ENCODE measurements at regions not wholly inside any gene's neighbourhood (a gene's known extent, or its start where the extent isn't known, plus 50 kb on each side); places are given as distances from the start of the nearest gene placed in this dataset.

- TF ChIP-seq CTCF (IDR thresholded peaks at IDR 0.05): no peak
- no peak for TF ChIP-seq POLR2A (IDR thresholded peaks at IDR 0.05)
- Histone ChIP-seq H3K27me3 (no peaks in the 10 kb centered on the region), H3K27ac (no peak overlapping the region), H3K4me1 (no peaks in the 10 kb centered on the region), H3K9me3 (no peaks in the 10 kb centered on the region), H3K4me3 (no peak overlapping the region), H3K36me3 (ENCODE audit: low read depth, missing control alignments) (no peaks in the 10 kb centered on the region)
- DNase-seq: no peak
- 23 to 47% methylated on average over 10 of the region's 10 CpGs for WGBS, 2 donors
- intact Hi-C loops (cut with DNase I; ENCODE audit: low total_unique reads): no loop called here
Measured at GRCh38 chr1:63000508-63000907, 216.6 kb downstream of the ATG4C start.

- Histone ChIP-seq H3K4me1 (no peaks in the 10 kb centered on the region), H3K27me3 (no peaks in the 10 kb centered on the region), H3K27ac (no peak overlapping the region), H3K4me3 (no peak overlapping the region), H3K9me3 (no peaks in the 10 kb centered on the region), H3K36me3 (ENCODE audit: low read depth, missing control alignments) (no peaks in the 10 kb centered on the region)
- WGBS, 2 donors: 64 to 78% methylated on average over 1 of the region's 1 CpG
- peak; percentile 16 for DNase-seq
- intact Hi-C loops (cut with DNase I; ENCODE audit: low total_unique reads): no loop called here
- TF ChIP-seq POLR2A (IDR thresholded peaks at IDR 0.05) (no peak), CTCF (IDR thresholded peaks at IDR 0.05) (no peak)
Measured at GRCh38 chr1:63004868-63005267, 220.9 kb downstream of the ATG4C start.

GRCh38 chr1:63005812-63006211, 221.9 kb downstream of the ATG4C start:
- Histone ChIP-seq H3K27ac (no peak overlapping the region), H3K4me3 (no peak overlapping the region), H3K4me1 (no peaks in the 10 kb centered on the region), H3K27me3 (no peaks in the 10 kb centered on the region), H3K36me3 (ENCODE audit: low read depth, missing control alignments) (no peaks in the 10 kb centered on the region), H3K9me3 (no peaks in the 10 kb centered on the region)
- no peak for DNase-seq
- WGBS, 2 donors: 94 to 95% methylated on average over 3 of the region's 3 CpGs
- no peak for TF ChIP-seq POLR2A (IDR thresholded peaks at IDR 0.05)
- TF ChIP-seq CTCF (IDR thresholded peaks at IDR 0.05): no peak
- intact Hi-C loops (cut with DNase I; ENCODE audit: low total_unique reads): no loop called here

- intact Hi-C loops (cut with DNase I; ENCODE audit: low total_unique reads): no loop called here
- Histone ChIP-seq H3K9me3 (no peaks in the 10 kb centered on the region), H3K36me3 (ENCODE audit: low read depth, missing control alignments) (no peaks in the 10 kb centered on the region), H3K4me3 (no peak overlapping the region), H3K4me1 (no peaks in the 10 kb centered on the region), H3K27me3 (no peaks in the 10 kb centered on the region), H3K27ac (no peak overlapping the region)
- 87 to 89% methylated on average over 3 of the region's 3 CpGs for WGBS, 2 donors
- TF ChIP-seq CTCF (IDR thresholded peaks at IDR 0.05) (no peak), POLR2A (IDR thresholded peaks at IDR 0.05) (no peak)
- no peak for DNase-seq
Measured at GRCh38 chr1:63009421-63009820, 225.5 kb downstream of the ATG4C start.

- no peak for DNase-seq
- TF ChIP-seq CTCF (IDR thresholded peaks at IDR 0.05) (no peak), POLR2A (IDR thresholded peaks at IDR 0.05) (no peak)
- Histone ChIP-seq H3K36me3 (ENCODE audit: low read depth, missing control alignments) (no peaks in the 10 kb centered on the region), H3K4me1 (no peaks in the 10 kb centered on the region), H3K27ac (no peak overlapping the region), H3K27me3 (no peaks in the 10 kb centered on the region), H3K9me3 (no peaks in the 10 kb centered on the region), H3K4me3 (no peak overlapping the region)
- 76 to 78% methylated on average over 8 of the region's 8 CpGs for WGBS, 2 donors
- intact Hi-C loops (cut with DNase I; ENCODE audit: low total_unique reads): no loop called here
Measured at GRCh38 chr1:63010913-63011660, 227.2 kb downstream of the ATG4C start.

All from testis (tissue), 2 donors.